GM21447 (cell line): ENCODE measurements at regions not wholly inside any gene's neighbourhood (a gene's known extent, or its start where the extent isn't known, plus 50 kb on each side); places are given as distances from the start of the nearest gene placed in this dataset.

Source experiments
- ATAC-seq: cut with Tn5 transposase; IDR thresholded peaks from one replicate; pipeline ENCODE4 v1.9.1; 2021; ENCODE audit not compliant: unreplicated experiment

DNA sequence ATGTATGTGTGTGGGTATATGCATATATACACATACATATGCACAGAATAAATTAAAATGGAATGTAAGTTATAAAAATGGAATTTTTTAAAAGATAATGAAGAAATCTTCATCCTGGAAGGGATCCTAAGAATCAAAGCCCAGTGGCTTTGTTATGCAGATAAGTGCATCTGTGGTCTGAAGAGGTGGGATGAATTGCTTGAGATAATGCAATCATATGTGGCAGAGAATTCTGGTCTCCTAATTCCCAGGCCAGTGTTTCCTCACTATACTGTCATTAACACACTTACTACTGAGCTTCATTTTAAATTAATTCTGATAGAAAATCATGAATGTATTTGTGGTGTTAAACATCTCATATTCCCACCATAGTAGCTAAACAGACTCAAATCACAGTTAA is 86.7 kb upstream of the PRMT6 start:
- ATAC-seq: no peak

GRCh38 chr1:106972074-106972473 is 84.4 kb upstream of the PRMT6 start:
- no peak for ATAC-seq

DNA sequence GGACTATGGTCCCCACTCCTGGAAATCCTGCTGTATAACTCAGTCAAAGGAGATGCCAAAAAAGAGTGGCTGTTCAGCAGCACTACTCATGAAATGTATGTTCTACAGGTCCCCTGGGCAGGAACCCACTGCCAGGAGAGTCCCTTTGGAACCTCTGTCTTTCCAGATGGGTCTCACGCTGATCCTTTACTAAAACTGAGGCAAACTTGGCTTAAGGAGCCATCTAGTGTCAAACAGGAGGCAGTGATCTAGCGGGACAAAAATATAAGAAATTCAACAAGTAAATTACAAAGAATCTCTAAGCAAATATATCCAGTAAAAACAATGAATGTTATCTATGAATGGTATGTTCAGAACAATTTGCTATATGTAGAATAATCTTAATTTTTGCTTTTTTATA is 80.5 kb upstream of the PRMT6 start:
- no peak for ATAC-seq

- no peak for ATAC-seq
Measured at GRCh38 chr1:106978477-106979322, 77.8 kb upstream of the PRMT6 start.

- ATAC-seq: no peak
Measured at GRCh38 chr1:106979371-106979770, 77.1 kb upstream of the PRMT6 start.

DNA sequence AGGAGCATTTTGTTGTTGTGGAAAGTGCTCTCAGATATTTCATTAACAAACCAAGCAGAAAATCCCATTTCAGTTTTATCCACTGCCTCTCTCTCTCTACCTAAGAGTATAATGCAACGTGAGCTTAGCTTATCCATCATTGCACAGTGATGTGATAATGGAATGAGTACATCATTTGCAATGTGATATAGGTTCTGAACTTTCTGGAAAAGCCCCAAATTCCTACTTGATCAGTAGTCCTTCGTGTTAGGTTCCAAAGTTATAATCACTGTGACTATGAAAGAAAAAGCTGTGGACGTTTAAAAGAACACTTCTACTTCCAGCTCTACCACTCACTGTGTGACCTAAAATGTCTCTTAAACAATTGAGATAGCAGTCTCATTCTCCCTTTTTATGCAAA is 76.4 kb upstream of the PRMT6 start:
- no peak for ATAC-seq

- ATAC-seq: no peak
Measured at GRCh38 chr1:106984801-106985200, 71.7 kb upstream of the PRMT6 start.

DNA sequence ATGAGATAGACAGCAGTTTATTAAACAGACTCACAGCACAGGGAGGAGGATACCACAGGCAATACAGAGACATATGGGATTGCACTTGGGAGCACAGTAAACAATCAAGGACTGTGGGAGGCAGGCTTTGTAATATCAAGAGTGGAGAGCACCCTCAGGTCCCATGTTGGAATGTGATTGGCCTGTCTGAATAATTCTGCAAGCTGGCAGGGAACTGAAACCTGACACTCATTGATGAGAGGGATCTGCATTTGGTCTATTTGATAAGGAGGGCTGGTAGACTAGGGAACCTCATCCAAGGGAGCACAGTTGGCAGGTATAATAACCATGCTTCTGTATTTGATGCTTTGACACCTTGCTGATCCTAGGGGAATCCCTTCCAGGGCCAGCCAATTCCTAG is 69.9 kb upstream of the PRMT6 start:
- ATAC-seq: no peak

- ATAC-seq: peak; percentile 96
Measured at GRCh38 chr1:106995970-106996369, 60.5 kb upstream of the PRMT6 start.

GRCh38 chr1:106998431-106999002 is 58.0 kb upstream of the PRMT6 start:
- no peak for ATAC-seq

GRCh38 chr1:107000902-107001301 is 55.6 kb upstream of the PRMT6 start:
- no peak for ATAC-seq

DNA sequence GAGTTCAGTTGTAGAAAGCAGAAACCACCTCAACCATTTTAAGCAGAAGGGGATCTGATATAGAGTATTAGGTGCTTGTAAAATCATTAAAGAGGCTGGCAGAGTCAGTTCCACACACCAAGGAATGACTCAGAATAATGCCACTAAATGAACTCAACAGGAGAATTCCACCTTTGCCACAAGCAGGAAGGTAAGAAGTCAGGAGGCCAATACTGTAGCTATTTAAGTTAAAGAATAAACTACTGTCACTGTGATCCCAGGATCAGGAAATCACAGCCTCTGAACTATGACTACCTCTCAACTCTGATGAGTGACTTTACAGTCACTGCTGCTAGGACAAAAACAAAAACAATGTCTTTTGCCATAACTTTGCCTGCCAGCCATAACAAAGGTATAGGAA is 52.5 kb upstream of the PRMT6 start:
- no peak for ATAC-seq

DNA sequence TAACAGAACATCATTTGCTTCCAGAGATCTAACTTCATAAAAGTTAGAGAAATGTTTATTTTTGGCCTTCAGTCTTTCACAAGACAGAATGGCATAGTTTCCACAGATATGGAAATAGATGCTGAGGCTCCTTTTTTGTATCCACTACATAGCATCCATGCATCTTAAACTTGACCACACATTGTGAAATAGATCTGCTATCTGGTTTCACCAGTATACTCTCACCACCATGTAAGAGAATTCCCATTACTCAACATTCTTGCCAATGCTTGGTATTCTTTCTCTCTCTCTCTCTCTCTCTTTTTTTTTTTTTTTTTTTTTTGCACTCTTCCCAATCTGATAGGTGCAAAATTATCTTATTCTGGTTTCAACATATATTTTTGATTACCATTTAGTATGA is 52.1 kb upstream of the PRMT6 start:
- ATAC-seq: no peak
